GM10248 (cell line): ENCODE measurements at regions not wholly inside any gene's neighbourhood (a gene's known extent, or its start where the extent isn't known, plus 50 kb on each side); places are given as distances from the start of the nearest gene placed in this dataset.
"Not testable (repeated sequence)": the region's sequence is repeated elsewhere in the genome, so short reads cannot be mapped to it uniquely, and the experiment has no call there.

Experiments
- CTCF ChIA-PET: fragments of 300-600 bp; sonication (Branson Sonifier 250); formaldehyde crosslinking; extraction: SDS; loops from one replicate; lab custom pipeline; 2021; ENCODE audit warnings: antibody characterized with exemption; lab: Yijun Ruan, JAX
- POLR2A ChIA-PET: fragments of 350-650 bp; sonication (Branson Sonifier 250); formaldehyde crosslinking; extraction: SDS; loops from one replicate; lab custom pipeline; 2020; ENCODE audit warnings: antibody characterized with exemption; lab: Yijun Ruan, JAX
- DNase-seq: peaks from one replicate; pipeline ENCODE4 v3.0.0; 2012; ENCODE audit errors: extremely low spot score
- CTCF ChIP-seq: IDR thresholded peaks from 2 replicates; pipeline ENCODE4 v1.5.1; 2012; ENCODE audit warnings: mild to moderate bottlenecking, low read depth; ENCODE audit errors: extremely low read depth, missing control alignments, control extremely low read depth

GRCh38 chr5:106290841-106291240, 1379.9 kb downstream of the EFNA5 start:
- ChIA-PET POLR2A (no interaction called here), CTCF (no interaction called here)
- no peak for TF ChIP-seq CTCF
- DNase-seq, result no peak

DNA sequence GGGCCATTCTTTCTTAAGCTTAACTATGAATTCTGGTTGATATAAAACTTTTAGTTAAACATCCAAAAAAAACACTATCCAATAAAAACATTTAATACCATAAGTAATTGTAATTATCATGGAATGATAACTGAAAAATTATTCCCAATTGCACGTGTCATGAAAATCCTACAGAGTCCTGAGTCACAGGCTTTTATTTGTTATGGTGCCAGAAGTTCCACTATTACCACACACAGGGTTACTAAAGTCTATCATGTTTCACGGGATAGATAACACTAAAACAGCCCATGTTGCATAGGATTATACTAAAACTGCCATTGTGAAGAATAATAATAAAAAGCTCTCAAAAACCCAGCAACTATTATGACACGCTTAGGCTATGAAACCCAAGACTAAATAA, 1381.8 kb downstream of the EFNA5 start:
- CTCF ChIA-PET, result interaction anchor here (1.1 kb wide), 1 partner anchor 21 kb away, joined by 3 read pairs; no protein-coding TSS in a partner anchor
- no peak for DNase-seq

DNA sequence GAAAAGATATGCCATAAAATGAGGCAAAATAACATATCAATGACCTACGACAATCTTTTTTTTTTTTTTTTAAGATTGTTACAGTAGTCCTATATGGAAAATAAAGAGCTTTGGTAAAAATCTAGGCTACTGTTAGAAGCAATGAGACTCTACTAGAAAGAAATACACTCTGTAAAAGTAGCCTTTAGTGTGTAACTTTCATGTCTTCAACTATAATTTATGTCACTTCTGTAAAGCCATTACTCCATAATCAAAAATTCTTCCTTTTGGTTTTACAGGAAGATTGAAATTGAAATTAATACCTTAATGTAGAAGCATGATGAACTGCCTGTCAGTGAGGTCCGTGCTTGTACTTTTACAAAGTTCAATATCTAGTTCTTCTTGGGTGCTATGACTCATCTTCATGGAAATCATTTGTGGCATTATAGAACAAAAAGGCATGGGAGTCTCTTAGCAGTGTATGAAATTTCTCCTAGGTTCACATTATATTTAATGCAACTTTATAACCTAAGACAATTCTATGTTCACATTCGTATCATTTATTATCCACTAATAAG, 1393.1 kb downstream of the EFNA5 start:
- CTCF ChIA-PET, result no interaction called here
- no peak for TF ChIP-seq CTCF
- DNase-seq, result no peak
- POLR2A ChIA-PET, result no interaction called here

More for the DNA sequence above, 1381.8 kb downstream of the EFNA5 start:
- POLR2A ChIA-PET, result no interaction called here
- TF ChIP-seq CTCF, result no peak

DNA sequence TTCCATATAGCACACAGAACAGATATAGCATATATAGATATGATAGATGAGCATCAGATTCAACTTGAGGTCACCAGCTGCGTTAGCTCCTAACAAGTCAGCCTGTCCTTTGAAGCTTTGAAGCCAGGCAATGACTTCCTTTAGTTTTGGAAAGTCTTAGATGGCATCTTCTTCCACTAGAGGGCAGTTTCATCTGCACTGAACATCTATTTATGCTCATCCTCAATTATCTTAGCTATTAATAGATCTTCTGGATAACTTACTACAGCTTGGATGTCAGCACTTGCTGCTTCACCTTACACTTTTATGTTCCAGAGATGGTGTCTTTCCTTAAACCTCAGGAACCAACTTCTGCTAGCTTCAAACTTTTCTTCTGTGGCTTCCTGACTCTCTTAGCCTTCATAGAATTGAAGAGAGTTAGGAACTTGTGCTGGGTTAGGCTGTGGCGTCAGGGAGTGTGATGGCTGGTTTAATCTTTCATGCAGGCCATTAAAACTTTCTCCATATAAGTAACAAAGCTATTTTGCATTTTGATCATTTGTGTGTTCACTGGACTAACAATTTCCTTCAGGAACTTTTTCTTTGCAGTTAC, 1401.4 kb downstream of the EFNA5 start:
- ChIA-PET POLR2A (no interaction called here), CTCF (interaction anchor here (0.7 to 1.7 kb wide), 9 partner anchors 10 to 611 kb away, joined by 3 to 9 read pairs (median 3); no protein-coding TSS in a partner anchor)
- DNase-seq, result no peak
- TF ChIP-seq CTCF, result peak; percentile 21

DNA sequence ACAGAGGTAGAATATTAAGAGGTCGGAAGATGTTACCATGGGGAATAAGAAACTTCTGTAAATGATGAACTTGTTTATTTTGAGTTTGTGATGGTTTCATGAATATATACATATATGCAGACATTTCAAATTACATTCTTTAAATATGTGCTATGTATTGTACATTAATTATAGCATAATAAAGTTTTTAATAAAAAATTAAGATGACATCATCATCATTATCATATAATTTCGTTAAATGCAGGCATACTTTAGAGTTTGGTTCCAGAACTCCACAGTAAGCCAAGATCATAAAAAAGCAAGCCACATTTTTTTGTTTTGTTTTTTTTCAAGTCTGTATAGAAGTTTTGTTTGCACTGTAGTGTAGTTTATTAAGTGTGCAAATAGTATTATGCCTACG, 1403.5 kb downstream of the EFNA5 start:
- ChIA-PET POLR2A (no interaction called here), CTCF (no interaction called here)
- TF ChIP-seq CTCF, result no peak
- DNase-seq, result no peak

- no peak for DNase-seq
- no peak for TF ChIP-seq CTCF
- CTCF ChIA-PET, result no interaction called here
- POLR2A ChIA-PET, result no interaction called here
Measured at GRCh38 chr5:106262395-106262794, 1408.3 kb downstream of the EFNA5 start.

DNA sequence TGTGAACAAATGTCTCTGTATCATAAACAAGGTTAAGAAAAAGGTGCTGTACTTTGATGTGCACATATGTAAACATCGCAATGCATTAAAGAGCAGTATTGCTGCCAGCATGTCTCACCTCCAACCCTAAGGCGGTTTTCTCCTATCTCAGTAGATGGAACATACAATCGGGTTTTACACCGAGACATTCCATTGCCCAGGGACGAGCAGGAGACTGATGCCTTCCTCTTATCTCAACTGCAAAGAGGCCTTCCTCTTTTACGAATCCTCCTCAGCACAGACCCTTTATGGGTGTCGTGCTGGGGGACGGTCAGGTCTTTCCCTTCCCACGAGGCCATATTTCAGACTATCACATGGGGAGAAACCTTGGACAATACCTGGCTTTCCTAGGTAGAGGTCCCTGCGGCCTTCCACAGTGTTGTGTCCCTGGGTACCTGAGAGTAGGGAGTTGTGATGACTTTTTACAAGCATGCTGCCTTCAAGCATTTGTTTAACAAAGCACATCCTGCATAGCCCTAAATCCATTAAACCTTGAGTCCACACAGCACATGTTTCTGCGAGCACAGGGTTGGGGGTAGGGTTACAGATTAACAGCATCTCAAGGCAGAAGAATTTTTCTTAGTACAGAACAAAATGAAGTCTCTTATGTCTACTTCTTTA, 1411.2 kb downstream of the EFNA5 start:
- POLR2A ChIA-PET, CTCF ChIA-PET, DNase-seq: not testable (repeated sequence)
